Lower leg skin (tissue), 4 donors: ENCODE measurements at regions not wholly inside any gene's neighbourhood (a gene's known extent, or its start where the extent isn't known, plus 50 kb on each side); places are given as distances from the start of the nearest gene placed in this dataset.

Experiments used
- DNase-seq, 2 donors: peaks; one replicate each; pipeline ENCODE4 v3.0.0-alpha.2; 2019; ENCODE audit warnings: low spot score in 2 of 2
- H3K4me3 ChIP-seq: fragments of 200-600 bp; sonication (generic); 2 replicates; pipeline ENCODE4 v1.5.1; 2017; ENCODE audit warnings: mild to moderate bottlenecking, low read depth; ENCODE audit not compliant: poor library complexity, severe bottlenecking
- POLR2A ChIP-seq, 2 donors: fragments of 450-650 bp; IDR thresholded peaks; one replicate each; pipeline ENCODE4 v1.6.1; 2016 to 2017; ENCODE audit warnings: antibody characterized with exemption in 2 of 2, mild to moderate bottlenecking in 1 of 2, moderate library complexity in 1 of 2
- WGBS, 2 donors: methylation state at CpG; one replicate each; pipeline ENCODE4 v1.1.5; 2018; 5-methylcytosine and 5-hydroxymethylcytosine counted together
- intact Hi-C: fragments of 100-400 bp; cut with DNase I; formaldehyde crosslinking; loops from one replicate; pipeline ENCODE4 v1.15.0; 2023; ENCODE audit warnings: low total_unique reads
- TF ChIP-seq, protein P1 (sequence below), 3 donors: fragments of 450-650 bp; IDR thresholded peaks; one replicate each; pipeline ENCODE4 v1.5.1; 2016; ENCODE audit warnings: antibody characterized with exemption in 3 of 3, mild to moderate bottlenecking in 3 of 3, moderate library complexity in 2 of 3

DNA sequence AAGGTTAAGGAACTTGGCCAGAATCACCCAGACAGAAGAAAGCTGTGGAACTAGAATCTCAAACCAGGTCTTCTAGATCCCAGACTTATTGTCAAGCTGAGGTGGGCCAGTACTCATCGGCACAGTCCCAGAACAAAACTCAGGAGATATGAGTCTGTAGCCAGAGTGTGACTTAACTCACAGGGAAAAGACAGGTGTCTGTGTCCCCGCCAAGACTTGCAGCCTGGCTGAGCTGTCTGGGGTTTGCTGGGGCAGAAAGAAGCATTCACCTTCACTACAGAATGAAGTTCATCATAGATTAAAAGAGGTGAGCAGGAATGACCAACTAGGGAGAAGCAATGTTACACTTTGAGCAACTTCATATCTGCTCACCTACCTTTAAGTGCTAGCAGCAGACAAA lies 257.2 kb downstream of the FOXO1 start:
- intact Hi-C loops: no loop called here
- 92 to 100% methylated on average over 2 of the region's 2 CpGs for WGBS, 2 donors
- DNase-seq: no peak
- no peak overlapping the region for H3K4me3 ChIP-seq
- TF ChIP-seq, protein P1, sequence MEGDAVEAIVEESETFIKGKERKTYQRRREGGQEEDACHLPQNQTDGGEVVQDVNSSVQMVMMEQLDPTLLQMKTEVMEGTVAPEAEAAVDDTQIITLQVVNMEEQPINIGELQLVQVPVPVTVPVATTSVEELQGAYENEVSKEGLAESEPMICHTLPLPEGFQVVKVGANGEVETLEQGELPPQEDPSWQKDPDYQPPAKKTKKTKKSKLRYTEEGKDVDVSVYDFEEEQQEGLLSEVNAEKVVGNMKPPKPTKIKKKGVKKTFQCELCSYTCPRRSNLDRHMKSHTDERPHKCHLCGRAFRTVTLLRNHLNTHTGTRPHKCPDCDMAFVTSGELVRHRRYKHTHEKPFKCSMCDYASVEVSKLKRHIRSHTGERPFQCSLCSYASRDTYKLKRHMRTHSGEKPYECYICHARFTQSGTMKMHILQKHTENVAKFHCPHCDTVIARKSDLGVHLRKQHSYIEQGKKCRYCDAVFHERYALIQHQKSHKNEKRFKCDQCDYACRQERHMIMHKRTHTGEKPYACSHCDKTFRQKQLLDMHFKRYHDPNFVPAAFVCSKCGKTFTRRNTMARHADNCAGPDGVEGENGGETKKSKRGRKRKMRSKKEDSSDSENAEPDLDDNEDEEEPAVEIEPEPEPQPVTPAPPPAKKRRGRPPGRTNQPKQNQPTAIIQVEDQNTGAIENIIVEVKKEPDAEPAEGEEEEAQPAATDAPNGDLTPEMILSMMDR (IDR thresholded peaks at IDR 0.05): no peak
- TF ChIP-seq POLR2A (IDR thresholded peaks at IDR 0.05): no peak

DNA sequence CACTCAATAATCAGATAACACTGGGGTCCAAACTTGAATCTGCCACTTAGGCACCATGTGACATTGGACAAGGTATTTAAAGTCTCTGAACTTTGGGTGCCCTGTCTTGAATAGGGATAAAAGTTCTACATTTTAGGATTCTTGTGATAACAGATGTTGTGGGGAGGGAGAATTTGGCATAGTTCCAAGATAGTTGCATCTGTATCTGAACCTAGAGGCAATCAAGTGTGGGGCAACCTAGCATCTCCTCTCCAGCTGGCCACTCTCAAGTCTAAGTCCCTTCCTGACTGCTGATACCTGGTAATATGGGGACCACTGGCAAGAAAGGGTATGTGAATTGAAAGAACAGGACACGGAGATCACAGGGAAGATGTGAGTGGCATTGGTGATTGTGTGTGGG lies 256.1 kb downstream of the FOXO1 start:
- no peak for TF ChIP-seq POLR2A (IDR thresholded peaks at IDR 0.05)
- TF ChIP-seq, protein P1 (IDR thresholded peaks at IDR 0.05): no peak
- intact Hi-C loops: no loop called here
- no peak overlapping the region for H3K4me3 ChIP-seq
- DNase-seq: no peak
- WGBS, 2 donors: 97 to 100% methylated on average over 1 of the region's 1 CpG

DNA sequence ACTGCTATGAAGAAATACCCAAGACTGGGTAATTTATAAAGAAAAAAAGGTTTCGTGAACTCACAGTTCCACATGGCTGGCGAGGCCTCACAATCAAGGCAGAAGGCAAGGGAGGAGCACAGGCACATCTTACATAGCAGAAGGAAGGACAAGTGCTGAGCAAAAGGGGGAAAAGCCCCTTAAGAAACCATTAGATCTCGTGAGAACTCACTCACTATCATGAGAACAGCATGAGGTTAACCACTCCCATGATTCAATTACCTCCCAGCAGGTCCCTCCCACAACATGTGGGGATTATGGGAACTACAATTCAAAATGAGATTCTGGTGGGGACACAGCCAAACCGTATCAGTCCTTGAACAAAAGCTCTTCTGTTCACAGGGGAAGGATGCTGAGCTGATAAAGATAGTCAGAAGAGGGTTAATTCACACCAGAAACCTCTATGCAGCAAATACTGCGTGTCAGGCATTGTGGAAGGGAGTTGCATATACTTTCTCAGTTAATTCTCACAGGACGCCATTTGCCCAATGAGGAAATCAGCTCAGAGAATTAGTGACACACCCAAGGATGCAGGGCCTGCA lies 246.2 kb downstream of the FOXO1 start:
- H3K4me3 ChIP-seq: no peak overlapping the region
- intact Hi-C loops: no loop called here
- no peak for DNase-seq
- TF ChIP-seq, protein P1 (IDR thresholded peaks at IDR 0.05): no peak
- no peak for TF ChIP-seq POLR2A (IDR thresholded peaks at IDR 0.05)
- 81 to 87% methylated on average over 6 of the region's 6 CpGs for WGBS, 2 donors

DNA sequence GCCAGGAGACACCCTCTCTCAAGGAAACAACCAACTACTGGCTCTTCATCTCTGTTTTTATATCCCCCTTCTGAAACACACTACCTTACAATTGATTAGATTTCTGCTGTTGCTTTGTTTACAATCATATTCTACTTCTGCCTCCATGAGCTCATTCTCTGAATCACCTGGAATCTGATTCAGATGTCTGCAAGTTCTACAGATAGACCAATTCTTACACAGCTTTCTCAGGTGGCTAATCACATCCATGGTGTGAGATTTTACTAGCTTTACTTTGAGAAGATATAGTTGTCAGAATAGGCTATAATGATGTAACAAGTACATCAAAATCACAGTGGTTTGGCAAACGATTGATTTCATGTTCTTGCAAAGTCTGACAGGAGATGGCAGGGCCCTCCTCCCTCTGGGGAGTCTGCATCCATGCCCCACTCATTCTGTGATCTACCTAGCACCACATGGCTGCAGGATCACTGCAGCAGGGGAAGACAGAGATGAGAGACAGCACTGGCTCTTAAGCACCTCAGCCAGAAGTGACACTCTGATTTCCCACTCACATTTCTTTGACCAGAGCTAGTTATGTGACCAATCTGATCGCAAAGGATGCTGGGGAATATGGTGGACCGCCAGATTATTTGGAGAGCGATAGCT lies 243.7 kb downstream of the FOXO1 start:
- WGBS, 2 donors: 85 to 86% methylated on average over 4 of the region's 4 CpGs
- H3K4me3 ChIP-seq: no peak overlapping the region
- intact Hi-C loops: no loop called here
- DNase-seq: no peak
- no peak for TF ChIP-seq POLR2A (IDR thresholded peaks at IDR 0.05)
- TF ChIP-seq, protein P1 (IDR thresholded peaks at IDR 0.05): no peak

DNA sequence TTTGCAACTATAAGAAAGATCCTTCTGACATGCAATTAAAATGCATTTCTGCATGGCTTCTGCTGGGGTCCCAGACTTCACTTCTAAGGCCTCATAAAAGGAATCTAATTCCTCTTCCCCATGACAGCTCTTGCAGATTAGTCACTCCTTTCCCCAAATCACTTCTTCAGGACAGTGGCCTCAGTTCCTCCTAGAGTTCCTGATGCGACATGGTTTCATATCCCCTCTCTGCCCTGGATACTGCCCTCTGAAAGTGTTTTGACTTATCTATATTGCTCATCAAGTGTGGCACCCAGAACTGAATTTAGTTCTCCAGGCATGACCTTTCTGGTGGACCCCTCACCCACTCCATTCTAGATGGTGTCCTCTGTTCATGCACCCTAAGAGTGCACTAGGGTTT lies 238.1 kb downstream of the FOXO1 start:
- 89 to 100% methylated on average over 1 of the region's 1 CpG for WGBS, 2 donors
- no peak for DNase-seq

More for the DNA sequence above, 238.1 kb downstream of the FOXO1 start:
- TF ChIP-seq POLR2A (IDR thresholded peaks at IDR 0.05): no peak
- TF ChIP-seq, protein P1 (IDR thresholded peaks at IDR 0.05): no peak
- intact Hi-C loops: no loop called here
- H3K4me3 ChIP-seq: no peak overlapping the region
